Kidney tubule cell (primary cell): ENCODE measurements at regions not wholly inside any gene's neighbourhood (a gene's known extent, or its start where the extent isn't known, plus 50 kb on each side); places are given as distances from the start of the nearest gene placed in this dataset.
A peak's percentile ranks its signal among the peaks of the same experiment; 100 is the strongest.

Experiments
- DNase-seq: peaks from one replicate; pipeline ENCODE4 v3.0.0-alpha.2; 2018; ENCODE audit warnings: low spot score

GRCh38 chr4:11487868-11488544 is 59.3 kb upstream of the HS3ST1 start:
- DNase-seq: no peak

DNA sequence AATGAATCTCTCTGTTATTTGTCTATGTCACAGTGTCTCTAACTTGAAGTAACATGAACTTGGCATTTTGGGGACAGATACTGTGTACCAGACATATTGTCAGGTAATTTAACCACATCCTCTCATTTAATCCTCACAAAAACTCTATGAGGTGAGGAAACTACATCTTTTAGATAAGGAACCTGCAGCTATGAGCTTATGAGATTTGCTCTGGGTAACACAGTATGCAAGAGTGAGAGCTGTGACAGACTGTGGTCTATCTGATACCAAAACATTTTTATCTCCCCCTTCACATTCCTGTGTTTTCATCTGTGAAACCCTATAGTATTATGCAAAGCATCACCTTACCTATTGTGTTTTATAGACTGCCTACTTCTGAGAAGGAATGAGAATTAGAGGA is 58.4 kb upstream of the HS3ST1 start:
- DNase-seq: no peak

GRCh38 chr4:11485926-11486325 is 57.2 kb upstream of the HS3ST1 start:
- no peak for DNase-seq

- no peak for DNase-seq
These were observed 55.8 kb upstream of the HS3ST1 start for GRCh38 chr4:11484531-11484930.

- DNase-seq: peak; percentile 81
These were observed 54.4 kb upstream of the HS3ST1 start for GRCh38 chr4:11483046-11483445.

DNA sequence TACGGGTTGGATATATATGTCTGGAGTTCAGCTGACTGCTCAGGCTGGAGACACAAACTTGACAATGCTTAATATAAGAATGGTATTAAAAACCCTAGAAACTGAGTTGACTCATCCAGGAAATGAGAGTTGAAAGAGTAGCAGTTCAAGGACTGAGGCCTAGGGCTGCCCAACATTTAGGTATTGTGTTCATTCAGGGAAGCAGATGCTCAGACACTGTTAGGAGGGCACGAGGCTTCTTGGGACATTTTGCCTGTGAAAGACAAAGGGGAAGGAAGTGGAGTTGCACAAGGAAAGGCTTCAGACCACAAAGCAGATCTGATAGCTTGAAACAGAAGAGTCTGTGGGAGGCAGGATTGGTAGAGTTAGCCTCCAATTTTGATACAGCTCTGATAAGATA is 52.0 kb upstream of the HS3ST1 start:
- peak; percentile 53 for DNase-seq
